ENCODE measurements at regions not wholly inside any gene's neighbourhood (a gene's known extent, or its start where the extent isn't known, plus 50 kb on each side); places are given as distances from the start of the nearest gene placed in this dataset.
"Not testable (repeated sequence)": the region's sequence is repeated elsewhere in the genome, so short reads cannot be mapped to it uniquely, and the experiment has no call there.

DNA sequence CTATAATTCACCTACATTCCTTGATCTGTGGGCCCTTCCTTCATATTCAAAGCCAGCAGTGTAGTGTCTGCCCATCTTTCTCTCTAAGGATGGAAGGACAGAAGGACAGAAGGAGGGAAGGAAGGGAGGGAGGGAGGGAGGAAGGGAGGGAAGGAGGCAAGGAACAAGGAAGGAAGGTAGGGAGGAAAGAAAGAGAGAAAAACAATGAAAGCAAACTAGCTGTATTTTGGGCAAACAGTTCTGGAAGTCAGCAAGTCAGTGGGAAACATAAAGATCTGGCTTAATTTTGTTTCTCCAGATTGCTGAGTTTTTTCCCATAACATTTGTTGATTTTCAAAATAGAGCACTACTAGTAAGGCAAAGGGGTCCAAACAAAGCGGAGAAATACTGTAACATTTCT lies 555.2 kb upstream of the EPHA5 start:
- no peak for DNase-seq

DNA sequence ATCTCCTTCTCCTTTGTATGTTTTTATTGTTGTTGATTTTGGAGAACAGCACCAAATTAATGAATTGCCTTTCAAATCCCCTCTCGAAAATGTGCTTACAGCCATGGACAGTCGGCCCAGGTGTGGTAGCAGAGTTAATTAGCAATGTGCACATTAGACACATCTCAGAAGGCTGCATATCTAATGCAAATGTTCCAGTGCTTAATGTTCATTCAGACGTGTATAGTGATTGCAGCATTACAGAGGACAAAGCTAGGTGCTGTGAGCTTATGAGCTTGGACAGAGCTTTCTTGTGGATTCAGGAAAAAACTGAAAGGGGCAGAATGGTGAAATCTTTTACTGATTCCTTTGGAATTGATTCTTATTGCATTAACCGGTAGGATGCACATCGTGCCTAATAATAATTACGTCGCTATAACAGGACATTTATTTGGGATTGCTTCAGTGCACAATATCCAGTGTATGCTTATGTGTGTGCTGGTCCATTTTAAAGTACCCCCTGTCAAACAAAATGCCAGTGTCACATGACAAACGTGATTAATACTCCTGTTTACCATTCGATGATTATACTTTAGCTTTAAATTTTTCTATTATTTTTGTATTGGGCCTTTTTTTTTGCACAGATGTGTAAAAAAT lies 552.9 kb upstream of the EPHA5 start:
- no peak for DNase-seq

DNA sequence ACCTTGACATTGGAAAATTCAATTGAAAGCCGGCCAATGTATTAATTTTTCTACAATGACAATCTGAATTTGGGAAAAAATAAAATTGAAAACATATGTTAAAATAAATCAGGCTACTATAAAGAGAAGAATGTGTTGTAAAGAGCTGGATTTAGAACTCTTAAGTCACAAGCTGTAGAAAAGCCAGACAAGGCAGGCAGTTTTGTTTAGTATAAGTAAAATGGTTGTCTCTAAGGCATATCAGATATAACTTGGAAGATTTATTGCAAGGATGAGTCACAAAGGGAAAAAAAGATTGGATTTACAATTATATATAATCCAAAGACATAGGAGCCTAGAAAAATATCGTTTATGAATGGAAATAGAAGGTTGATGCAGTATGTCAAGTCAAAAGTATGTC lies 549.1 kb upstream of the EPHA5 start:
- no peak for DNase-seq

DNA sequence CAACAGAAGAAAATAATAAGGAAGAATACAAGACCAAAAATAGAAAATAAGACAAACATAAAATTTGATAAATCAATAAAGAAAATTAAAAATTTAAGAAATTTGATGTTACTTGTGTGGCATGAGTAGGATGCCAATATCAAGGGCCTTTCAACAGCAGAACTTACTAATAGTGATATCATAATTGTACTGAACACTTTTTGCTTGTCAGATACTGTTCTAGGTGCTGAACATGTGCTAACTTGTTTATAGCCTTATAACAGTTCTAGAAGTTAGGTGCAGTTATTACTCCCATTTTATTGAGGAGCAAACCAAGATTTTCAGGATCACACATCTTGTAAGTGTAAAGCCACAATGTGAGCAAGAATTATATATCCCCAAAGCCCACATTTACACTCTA lies 546.0 kb upstream of the EPHA5 start:
- DNase-seq, result no peak

DNA sequence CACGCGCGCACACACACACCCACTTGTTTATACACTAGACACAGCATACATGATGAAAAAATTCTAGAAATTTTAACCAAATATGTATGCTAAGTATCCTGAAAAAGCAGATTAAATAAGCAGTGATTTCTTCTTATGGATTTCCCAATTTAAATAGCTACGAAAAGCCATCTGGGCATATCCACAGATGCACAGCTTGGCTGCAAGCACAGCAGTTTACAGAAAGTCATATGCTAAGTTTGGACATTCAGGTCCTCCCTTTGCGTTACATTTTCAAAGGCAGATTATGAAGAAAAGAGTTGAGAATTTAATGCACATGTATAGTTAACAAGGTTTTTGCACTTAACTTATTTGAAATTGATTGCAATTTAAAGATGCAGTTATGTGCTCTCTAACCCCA lies 542.2 kb upstream of the EPHA5 start:
- DNase-seq, result no peak

DNA sequence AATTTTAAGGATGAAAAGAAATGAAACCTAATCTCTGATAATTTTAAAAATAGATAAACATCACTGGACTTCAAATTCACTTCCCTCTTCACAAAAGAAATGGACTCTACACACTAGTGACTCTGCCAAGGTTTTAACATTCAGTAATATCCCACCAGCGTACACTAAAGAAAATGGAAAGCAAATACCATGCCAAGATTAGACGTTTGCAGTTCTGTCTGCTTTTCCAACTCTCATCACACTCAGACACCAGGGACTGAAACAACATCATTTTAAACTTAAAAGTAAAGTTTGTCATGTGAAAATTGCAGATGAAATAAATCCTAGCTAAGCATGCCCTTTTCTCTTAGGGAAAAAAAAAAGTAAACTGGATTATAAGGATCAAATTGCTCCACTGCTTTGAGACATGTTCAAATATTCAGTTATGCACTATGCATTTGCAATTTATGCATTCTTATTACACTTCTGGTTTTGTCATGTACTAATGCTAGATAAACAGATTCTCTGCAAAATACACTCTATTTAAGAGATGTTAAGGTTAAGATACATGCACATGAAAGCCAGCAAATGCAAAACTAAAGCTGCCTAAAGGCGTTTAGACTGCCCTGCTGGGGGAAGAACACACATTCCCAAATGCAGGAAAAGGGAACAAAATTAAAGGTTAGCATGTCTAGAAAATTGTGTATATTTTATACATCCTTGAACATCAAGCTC lies 534.4 kb upstream of the EPHA5 start:
- no peak for DNase-seq

DNA sequence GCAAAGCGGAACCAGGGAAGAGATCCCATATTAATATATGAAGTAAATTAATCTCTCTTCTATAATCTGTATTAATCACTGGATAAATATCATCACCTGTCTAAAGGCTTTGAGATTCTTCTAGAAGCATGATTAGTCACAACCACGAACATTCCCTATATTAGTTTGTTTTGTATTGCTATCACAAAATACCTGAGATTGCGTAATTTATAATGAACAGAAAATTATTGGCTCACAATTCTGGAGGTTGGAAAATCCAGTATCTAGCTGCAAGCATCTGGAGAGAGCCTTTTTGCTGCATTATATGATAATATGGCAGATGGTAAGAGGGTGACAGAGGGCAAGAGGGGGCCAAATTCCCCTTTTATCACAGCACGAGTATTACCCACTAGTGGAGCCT lies 532.6 kb upstream of the EPHA5 start:
- no peak for DNase-seq

DNA sequence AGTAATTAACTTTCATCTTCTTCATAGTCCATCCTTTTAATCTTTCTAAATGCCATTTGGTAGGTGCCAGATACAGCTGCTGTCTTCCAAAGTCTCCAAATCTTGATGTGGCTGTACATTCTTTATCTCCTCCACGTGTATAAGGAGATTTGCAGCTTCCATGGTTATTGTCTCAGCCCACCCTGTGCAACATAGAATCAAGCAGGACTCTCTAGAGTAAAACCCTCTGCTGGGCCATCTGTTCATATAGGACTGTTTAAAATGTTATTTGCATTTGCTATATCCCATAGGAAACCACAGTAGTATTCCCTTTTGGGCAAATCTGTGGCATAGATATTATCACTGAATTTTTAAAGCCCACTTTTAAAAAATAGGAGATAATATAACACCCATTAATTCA lies 527.2 kb upstream of the EPHA5 start:
- DNase-seq, result no peak

DNA sequence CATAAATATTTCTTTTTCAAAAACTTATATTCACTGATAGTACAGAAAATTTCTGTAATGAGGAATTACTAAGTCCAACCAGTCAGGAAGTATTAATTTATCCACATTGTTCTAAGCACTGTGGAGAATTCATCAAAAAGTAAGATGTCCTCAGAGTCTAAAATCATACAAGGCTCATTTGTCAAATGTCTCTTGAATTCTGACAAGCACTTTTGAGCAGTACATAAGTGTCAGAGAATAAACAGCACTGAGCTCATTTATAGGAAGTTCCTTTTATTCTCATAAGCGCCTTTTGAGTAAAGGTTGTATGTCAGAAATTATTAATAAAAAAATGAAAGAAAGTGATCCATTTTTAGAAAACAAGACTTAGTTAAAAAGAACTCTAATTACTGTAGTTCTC lies 523.2 kb upstream of the EPHA5 start:
- no peak for DNase-seq

DNA sequence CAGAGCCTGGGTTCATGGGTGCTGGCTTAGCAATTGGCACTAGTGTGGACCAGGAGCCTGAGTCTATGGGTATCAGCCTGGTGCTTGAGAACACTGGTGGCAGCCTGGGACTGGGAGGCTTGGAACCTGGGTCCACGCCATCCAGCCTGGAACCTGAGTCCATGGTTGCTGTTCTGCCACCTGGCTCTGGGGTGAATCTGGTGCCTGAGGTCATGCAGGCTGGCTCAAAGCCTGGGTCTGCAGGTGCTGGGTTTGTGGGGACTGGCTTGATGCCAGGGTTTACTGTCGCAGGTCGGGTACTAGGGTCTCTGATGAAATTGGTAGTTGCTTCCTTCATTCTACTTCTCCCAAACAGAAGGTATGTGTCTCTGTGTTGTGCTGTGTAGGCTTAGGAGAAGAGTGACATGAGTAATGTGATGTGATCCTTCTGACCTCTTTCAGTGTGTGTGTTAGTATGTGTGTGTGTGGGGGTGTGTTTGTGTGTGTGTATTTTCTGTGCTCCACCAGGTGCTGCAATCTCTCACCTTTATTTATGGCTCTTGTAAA lies 517.0 kb upstream of the EPHA5 start:
- DNase-seq, result no peak

DNA sequence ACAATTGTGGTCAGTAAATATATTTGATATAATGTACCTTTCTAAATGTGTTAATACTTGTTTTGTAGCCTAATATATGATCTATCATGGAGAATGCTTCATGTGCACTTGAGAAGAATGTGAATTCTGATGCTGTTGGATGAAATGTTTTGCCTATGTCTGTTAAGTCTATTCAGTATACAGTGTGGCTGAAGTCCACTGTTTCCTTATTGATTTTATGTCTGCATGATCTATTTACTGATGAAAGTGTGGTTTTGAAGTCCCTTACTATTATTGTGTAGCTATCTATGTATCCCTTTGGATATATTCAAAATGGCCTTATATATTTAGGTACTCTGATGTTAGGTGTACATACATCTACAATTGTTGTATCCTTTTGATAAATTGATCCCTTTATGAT lies 515.8 kb upstream of the EPHA5 start:
- no peak for DNase-seq

DNA sequence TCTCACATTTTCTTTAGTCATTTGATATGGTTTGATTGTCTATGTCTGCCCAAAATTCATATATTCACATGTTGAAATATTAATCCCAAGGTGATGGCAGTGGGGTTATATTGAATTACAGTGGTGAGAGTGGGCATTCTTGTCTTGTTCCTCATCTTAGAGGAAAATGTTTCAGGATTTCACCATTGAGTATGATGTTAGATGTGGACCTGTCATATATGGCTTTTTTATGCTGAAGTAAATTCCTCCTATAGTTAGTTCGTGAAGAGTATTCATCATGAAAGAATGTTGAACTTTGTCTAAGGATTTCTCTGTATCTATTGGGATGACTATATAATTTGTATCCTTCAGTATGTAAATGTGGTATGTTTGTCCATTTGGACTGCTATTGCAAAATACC lies 512.3 kb upstream of the EPHA5 start:
- no peak for DNase-seq

DNA sequence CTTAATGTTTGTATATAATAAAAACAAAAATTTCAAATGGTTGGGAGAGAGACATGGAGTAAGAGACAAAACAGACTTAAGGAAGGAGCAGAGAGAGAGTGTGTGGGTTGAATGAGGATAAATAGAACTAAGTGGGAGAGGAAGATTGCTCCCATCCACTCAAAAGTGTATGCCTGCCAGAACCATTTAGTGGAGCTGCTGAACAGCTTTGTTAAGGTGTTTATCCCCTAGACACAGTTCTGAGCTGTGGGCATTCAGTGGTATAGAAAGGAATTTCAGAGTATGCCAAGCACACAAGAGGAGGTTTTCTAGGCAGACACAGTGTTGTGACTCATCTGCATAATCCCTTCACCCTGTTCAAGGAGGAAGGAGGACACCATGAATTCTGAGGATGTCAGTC lies 508.6 kb upstream of the EPHA5 start:
- no peak for DNase-seq

DNA sequence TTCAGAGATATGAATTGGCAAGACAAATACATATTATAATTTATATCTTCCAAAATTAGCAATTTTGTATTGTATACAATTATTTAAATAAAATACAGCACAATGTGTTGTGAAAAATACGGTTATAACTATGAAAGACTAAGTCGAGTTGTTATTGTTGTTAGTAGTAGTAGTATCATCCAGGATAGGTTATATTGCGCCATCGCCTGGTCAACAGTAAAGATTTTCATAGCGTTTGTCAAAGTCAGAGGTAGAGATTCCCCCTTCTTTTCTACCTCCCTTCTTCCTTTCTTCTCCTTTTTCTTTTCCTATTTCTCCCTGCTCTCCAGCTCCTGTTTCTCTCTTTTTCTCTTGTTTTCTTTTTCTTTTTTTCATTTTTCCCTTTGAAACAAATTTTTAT lies 499.1 kb upstream of the EPHA5 start:
- no peak for DNase-seq

DNA sequence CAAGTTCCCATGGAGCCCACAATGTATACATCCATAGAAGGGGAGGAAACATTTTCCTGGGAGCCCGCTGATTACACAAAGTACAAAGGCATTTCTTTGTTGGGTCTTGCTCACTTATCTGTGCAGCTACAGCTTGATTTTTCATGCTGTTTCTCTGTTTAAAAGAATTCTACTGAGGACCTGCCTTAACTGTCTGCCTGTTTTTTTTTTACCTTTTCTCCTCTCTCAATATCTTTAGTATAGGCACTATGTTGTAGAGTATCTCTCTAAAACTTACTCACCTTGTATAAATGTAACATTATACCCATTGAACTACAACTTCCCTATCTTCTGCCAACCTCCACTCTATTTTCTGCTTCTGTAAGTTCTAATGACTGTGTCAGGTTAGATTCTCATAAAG lies 494.6 kb upstream of the EPHA5 start:
- no peak for DNase-seq

DNA sequence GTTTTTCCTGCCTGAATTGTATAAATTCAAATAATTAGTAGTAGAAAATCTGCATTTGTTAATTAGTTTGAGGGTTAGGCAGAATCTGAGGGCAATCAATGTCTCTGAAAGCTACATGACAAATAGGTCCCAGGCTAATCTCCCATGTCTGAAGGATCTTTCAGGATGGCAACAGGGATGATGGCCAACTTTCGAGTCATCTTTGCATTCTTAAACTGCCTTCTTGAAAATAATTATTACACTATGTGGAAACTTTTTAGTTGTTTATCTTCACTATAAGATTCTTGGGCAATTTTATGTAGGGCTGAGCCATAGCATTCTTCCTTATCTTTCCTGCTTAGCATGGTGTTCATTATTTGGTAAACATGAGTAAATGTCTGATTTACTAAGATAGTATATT lies 490.3 kb upstream of the EPHA5 start:
- no peak for DNase-seq

DNA sequence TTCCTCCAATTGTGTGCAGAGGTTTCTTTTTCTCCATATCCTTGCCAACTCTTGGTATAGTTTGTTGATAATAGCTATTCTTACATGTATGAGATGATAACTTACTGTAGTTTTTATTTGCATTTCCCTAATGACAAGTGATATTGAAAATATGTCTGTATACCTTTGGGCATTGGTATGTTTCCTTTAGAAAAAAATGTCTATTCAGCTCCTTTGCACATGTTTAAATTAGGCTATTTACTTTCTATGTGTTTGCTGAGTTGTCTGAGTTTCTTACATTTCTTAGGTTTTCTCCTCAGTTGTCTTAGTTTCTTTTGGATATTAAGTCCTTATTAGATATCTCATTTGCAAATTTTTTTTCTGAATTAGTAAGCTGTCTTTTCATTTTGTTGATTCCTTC lies 487.3 kb upstream of the EPHA5 start:
- DNase-seq, result no peak

DNA sequence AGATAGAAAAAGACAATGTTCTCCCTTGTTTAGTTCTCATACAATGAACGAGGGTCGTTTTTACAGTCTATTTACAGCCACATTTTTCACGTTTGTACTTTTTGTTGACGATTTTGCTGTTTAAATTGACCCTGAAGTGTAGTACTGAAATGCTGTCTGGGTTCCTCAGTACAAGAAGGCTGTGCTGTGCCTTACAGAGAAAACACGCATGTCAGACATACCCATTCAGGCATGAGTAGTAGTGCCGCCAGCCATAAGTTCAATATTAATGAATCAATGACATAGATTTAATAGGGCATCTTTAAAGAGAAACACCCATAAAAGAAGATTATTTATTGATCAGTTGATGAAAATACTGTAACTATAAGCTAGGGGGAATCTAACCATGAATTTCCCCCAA lies 459.8 kb upstream of the EPHA5 start:
- no peak for DNase-seq

DNA sequence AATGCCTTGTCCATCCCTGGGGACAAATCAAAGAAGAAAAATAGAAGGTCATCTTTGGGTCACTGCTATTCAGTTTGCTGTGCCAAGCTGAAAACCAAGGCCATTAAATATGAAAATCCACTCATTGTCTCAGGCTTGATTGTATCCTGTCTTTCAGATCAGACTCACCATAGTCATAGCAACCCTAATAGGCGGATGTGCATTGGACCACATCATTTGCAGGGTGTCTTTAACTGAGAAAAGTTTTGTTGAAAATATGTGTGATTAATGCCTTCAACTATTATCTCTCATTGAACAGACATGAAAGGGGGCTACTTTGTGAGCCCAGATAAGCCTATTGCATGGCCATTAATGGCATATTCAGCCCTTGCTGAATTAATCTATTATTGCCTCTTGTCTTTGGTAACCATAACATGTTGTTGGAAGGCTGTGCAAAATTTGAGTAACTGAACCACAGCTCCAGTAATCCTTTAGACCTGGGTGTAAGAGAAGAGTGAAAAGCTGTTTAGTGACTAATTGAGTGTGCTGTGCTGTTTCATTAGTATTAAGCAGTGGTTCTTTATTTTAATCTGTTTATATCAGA lies 453.6 kb upstream of the EPHA5 start:
- no peak for DNase-seq

DNA sequence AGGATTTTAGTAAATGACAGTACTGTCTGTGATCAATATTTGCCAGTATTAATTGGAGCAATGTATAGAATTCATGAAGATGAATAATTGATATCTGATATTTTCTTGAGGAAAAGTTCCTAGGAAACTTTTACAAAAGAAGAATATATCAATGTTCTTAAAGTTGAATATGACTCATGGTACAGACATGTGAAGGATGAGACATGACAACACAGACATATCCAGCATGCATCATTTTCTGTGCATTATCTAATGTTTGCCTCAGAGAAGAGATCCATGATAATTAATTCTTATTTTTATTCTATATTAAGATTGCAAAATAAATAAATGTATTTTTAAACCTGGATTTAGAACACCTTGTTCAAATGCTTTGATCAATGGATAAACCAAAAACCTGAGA lies 452.9 kb upstream of the EPHA5 start:
- no peak for DNase-seq

DNA sequence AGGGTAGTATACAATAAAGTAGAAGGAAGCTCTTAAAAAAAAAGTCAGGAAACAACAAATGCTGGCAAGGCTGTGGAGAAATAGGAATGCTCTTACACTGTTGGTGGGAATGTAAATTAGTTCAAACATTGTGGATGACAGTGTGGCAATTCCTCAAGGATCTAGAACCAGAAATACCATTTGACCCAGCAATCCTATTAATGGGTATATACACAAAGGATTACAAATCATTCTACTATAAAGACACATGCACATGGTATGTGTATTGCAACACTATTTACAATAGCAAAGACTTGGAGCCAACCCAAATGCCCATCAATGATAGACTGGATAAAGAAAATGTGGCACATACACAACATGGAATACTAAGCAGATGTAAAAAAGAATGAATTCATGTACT lies 444.9 kb upstream of the EPHA5 start:
- not testable (repeated sequence) for DNase-seq

DNA sequence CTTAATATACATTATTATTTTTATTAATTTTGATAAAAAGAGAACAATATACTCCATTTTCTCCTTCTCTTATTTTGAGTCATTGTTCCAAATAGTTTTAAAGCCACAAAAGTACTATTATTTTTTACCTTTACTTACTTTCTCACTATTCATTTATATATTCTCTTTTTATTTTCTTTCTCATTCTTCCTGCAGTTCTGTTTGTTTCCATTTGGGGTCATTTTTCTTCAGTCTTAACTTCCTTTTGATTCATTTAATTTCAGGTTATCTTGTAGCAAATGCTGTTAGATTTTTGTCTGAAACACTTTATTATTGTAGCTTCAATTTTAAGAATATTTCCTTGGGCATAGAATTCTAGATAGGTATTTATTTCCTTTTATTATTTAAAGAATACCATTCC lies 438.6 kb upstream of the EPHA5 start:
- no peak for DNase-seq

DNA sequence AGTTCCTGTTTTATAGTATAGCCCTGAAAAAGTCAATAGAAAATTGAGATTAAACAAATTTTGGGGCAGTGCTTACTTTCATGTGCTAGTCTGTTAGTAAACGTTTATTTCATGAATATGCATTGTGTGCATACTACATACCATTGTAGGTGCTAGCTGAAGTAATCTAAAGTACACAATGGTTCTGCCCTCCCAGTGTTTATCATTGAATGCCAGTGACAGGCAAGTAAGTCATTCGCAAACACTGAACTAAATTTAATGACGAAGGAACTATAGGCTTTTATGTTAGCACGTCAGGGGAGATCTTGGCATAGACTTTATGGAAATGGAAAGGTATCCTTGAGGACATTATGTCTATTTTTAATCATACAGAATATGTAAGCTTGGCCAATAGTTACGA lies 426.9 kb upstream of the EPHA5 start:
- no peak for DNase-seq

DNA sequence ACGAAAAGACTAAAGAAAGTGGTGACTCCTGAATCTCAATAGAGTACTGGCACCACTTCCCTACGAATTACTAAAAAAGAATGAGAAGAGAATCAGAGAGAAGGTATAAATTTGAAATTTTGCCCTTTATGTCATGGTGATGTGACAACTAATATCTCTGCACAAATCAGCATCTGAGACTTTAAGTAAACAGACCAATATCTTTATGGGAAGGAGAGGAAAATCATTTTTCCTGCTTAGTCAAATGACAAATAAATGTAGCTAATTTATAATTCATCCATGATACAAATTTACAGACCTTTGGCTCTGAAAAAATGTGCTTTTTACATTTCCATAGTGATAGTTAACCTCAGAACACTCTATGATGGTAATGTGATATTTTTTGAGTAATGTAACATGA lies 424.8 kb upstream of the EPHA5 start:
- DNase-seq, result no peak

DNA sequence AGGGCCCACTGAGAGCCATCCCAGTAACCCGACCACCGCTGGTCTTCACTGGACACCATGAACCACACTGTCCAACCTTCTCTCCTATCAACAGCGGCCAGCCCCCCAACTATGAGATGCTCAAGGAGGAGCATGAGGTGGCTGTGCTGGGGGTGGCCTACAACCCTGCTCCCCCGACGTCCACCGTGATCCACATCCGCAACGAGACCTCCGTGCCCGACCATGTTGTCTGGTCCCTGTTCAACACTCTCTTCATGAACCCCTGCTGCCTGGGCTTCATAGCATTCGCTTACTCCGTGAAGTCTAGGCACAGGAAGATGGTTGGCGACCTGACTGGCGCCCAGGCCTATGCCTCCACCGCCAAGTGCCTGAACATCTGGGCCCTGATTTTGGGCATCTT lies 423.8 kb upstream of the EPHA5 start:
- DNase-seq, result no peak
